GM21576 (cell line): ENCODE measurements at regions not wholly inside any gene's neighbourhood (a gene's known extent, or its start where the extent isn't known, plus 50 kb on each side); places are given as distances from the start of the nearest gene placed in this dataset.
"Not testable (repeated sequence)": the region's sequence is repeated elsewhere in the genome, so short reads cannot be mapped to it uniquely, and the experiment has no call there.

Source experiments
- ATAC-seq: cut with Tn5 transposase; IDR thresholded peaks from one replicate; pipeline ENCODE4 v1.9.1; 2021; ENCODE audit warnings: mild to moderate bottlenecking, moderate library complexity; ENCODE audit not compliant: unreplicated experiment

GRCh38 chr5:30505014-30505886, 688.2 kb upstream of the CDH6 start:
- no peak for ATAC-seq

DNA sequence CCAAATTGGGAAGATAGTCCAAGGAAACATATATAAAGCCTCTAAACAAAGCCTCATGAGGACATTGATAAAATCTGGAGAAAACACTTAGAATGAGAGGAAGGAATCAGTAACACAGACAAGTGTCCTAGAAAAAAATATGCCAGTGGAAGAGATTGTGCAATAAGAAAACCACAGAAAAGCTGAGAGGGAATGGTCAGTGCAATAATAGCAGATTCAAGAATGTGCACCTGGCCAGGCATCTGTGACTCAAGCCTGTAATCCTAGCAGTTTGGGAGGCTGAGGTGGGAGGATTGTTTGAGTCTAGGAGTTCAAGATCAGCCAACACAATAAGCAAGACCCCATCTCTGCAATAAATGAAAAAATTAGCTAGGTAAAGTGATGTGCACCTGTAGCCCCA, 691.2 kb upstream of the CDH6 start:
- no peak for ATAC-seq

- no peak for ATAC-seq
These were observed 692.4 kb upstream of the CDH6 start for GRCh38 chr5:30501065-30501464.

- ATAC-seq: no peak
These were observed 693.0 kb upstream of the CDH6 start for GRCh38 chr5:30500513-30500912.

- no peak for ATAC-seq
These were observed 694.1 kb upstream of the CDH6 start for GRCh38 chr5:30499402-30499801.

DNA sequence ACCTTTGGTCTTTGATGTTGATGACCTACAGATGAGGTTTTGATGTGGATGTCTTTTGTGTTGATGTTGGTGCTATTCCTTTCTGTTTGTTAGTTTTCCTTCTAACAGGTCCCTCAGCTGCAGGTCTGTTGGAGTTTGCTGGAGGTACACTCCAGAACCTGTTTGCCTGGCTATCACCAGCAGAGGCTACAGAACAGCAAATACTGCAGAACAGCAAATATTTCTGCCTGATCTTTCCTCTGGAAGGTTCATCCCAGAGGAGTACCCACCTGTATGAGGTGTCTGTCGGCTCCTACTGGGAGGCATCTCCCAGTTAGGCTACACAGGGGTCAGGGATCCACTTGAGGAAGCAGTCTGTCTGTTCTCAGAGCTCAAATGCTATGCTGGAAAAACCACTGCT, 694.5 kb upstream of the CDH6 start:
- no peak for ATAC-seq

GRCh38 chr5:30498509-30498908, 695.0 kb upstream of the CDH6 start:
- not testable (repeated sequence) for ATAC-seq

- ATAC-seq: not testable (repeated sequence)
These were observed 699.4 kb upstream of the CDH6 start for GRCh38 chr5:30494113-30494512.

DNA sequence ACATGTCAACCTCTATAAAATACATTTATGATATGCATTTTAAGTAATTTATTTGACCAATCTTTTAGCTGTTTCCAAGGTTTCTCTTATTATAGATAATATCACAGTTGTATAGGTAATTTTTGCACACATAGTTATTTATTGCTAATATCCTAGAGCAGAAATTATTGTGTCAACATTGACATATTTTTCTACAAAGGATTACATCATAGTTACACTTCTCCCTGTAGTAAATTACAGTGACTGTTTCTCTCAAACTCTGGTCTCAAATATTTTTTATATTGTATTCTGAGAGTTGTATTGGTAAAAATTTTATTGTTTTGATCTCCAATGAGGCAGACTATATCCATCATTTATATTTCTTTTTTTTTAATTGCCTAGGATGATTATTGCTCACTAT, 714.4 kb upstream of the CDH6 start:
- no peak for ATAC-seq

GRCh38 chr5:30475429-30475828, 718.1 kb upstream of the CDH6 start:
- ATAC-seq: no peak

GRCh38 chr5:30469691-30470090, 723.8 kb upstream of the CDH6 start:
- ATAC-seq: no peak

DNA sequence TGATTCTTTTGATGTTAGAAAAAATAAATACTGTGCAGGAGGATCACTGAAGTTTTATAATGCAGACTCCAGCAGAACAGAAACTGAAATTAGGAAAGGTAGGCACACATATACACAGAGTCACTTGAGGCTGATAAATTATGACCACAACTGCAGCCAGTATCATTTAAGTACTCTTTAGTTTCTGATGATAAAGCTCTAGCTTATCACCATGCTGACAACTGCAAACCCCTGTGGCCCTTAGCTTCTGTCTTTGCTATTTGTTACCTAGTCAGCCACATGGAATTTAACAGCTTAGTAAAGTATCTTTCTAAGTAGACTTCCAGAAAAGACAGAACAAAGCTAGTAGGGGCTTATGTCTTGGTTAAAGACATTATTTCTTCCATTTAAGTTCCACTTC, 734.8 kb upstream of the CDH6 start:
- ATAC-seq: no peak

- ATAC-seq: not testable (repeated sequence)
These were observed 738.0 kb upstream of the CDH6 start for GRCh38 chr5:30455484-30455883.

DNA sequence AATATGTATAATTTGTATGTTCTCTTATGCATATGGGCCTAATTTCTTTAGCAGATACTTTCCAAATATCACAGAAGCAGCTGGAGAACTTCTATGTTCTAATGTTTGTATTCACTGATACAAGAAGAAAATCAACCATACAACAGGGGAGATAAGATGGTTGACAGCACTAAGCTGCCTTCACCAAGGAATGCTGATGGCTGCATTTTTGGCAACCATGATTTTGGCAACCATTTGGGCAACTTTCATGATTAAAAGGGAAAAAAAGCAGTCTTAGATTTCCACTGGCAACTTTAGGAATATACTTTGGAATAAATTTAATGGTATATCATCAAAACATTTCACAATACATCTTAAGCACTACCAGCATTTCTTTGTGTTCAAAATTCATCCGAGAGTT, 740.3 kb upstream of the CDH6 start:
- no peak for ATAC-seq

DNA sequence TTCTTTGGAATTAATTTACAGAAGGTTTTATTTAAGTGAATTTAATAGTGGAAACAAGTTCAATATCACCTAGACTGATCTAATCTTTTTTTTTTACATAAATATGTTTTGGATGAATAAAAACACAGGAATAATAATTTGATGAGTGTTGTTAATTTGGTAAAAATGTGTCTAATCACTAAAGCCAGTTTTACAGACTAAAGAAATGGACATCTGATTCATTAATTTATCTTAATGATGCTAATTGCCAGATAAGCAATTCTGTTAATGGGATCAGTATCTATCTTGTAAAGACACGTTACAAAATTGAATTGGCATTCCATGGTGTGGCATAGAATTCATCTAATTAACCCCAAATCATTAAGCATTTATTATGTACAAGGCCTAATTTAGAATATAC, 743.3 kb upstream of the CDH6 start:
- no peak for ATAC-seq

GRCh38 chr5:30447431-30447830, 746.1 kb upstream of the CDH6 start:
- no peak for ATAC-seq

- ATAC-seq: no peak
These were observed 747.0 kb upstream of the CDH6 start for GRCh38 chr5:30446456-30446855.

- no peak for ATAC-seq
These were observed 754.7 kb upstream of the CDH6 start for GRCh38 chr5:30438785-30439184.

GRCh38 chr5:30436691-30437090, 756.8 kb upstream of the CDH6 start:
- ATAC-seq: no peak

GRCh38 chr5:30428866-30429407, 764.5 kb upstream of the CDH6 start:
- ATAC-seq: not testable (repeated sequence)

DNA sequence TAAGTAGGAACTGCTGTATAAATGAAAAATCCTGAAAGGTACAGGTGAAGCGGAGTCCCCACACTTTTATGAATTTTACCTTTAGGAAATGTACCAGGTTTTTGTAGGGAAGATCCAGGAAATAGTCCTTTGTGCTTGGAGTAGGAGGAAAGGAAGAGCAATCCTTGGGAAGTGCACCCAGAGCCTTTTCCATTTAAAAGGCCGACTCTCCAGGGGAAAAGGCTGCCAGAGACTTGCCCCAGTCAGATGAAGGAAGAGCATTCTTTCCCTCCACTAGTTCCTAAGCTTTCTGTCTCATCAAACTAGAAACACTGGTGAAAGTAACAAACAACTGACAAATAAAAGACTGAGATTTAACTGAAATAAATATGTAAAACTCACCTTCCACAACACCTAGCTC, 779.4 kb upstream of the CDH6 start:
- no peak for ATAC-seq

DNA sequence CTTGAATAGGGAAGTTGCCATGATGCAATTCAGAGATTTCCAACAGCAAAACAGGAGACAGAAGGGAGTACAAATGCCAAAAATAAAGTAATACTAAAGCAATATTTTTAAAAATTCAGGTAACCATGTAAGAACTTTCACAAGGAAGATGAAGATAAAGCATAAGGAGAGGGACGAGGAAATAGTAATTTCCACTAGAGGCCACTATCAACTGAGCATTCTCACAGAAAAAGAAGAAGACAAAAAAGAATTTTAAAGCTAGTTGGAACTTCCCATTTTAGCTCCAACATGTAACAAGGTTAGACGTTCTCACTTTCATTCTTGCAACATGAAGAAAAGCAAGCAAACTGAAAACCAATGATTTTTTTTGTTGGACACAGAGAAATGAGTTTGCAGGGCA, 779.9 kb upstream of the CDH6 start:
- ATAC-seq: no peak

- ATAC-seq: no peak
These were observed 787.7 kb upstream of the CDH6 start for GRCh38 chr5:30405821-30406220.
